Naive thymus-derived CD8-positive, alpha-beta T cell (primary cell): ENCODE measurements at regions not wholly inside any gene's neighbourhood (a gene's known extent, or its start where the extent isn't known, plus 50 kb on each side); places are given as distances from the start of the nearest gene placed in this dataset.

Source experiments
- ATAC-seq, 2 donors: fragments of 150-1000 bp; cut with Tn5 transposase in 1 of 2; sonication (Bioruptor Pico), chemical (Tn5 transposase) in 1 of 2; 1 replicate in 1 of 2; 2 replicates in 1 of 2; pipeline ENCODE4 v1.10.0; 2021; ENCODE audit warnings: mild to moderate bottlenecking in 2 of 2, moderate library complexity in 2 of 2
- POLR2A ChIA-PET: fragments of 350-600 bp; sonication (Branson Sonifier 250); formaldehyde crosslinking; loops from one replicate; lab custom pipeline; 2021; ENCODE audit warnings: antibody characterized with exemption; lab: Charles Lee
- DNase-seq, 10 donors: peaks; one replicate each; pipeline versions ENCODE4 v3.0.0 to v3.0.0-alpha.2; 2020 to 2022
- H3K27ac Mint-ChIP-seq, 10 donors: one replicate each; pipeline ENCODE4 v1.8.0; 2020 to 2022; ENCODE audit warnings: mild to moderate bottlenecking in 10 of 10, mixed read lengths in 10 of 10, moderate library complexity in 4 of 10, inconsistent platforms in 1 of 10
- H3K27me3 Mint-ChIP-seq, 5 donors: one replicate each; pipeline ENCODE4 v1.8.0; 2021 to 2022; ENCODE audit warnings: mixed read lengths in 5 of 5
- H3K36me3 Mint-ChIP-seq, 3 donors: one replicate each; pipeline ENCODE4 v1.8.0; 2020 to 2022; ENCODE audit warnings: mixed read lengths in 3 of 3, mild to moderate bottlenecking in 2 of 3, inconsistent platforms in 1 of 3
- H3K4me1 Mint-ChIP-seq, 4 donors: one replicate each; pipeline ENCODE4 v1.8.0; 2021 to 2022; ENCODE audit warnings: mixed read lengths in 4 of 4
- H3K4me3 Mint-ChIP-seq, 10 donors: one replicate each; pipeline ENCODE4 v1.8.0; 2020 to 2022; ENCODE audit warnings: mild to moderate bottlenecking in 10 of 10, mixed read lengths in 10 of 10, moderate library complexity in 6 of 10, inconsistent platforms in 1 of 10
- H3K9me3 Mint-ChIP-seq, 9 donors: one replicate each; pipeline ENCODE4 v1.8.0; 2020 to 2022; ENCODE audit warnings: mixed read lengths in 9 of 9, mild to moderate bottlenecking in 3 of 9, inconsistent platforms in 1 of 9, moderate library complexity in 1 of 9

DNA sequence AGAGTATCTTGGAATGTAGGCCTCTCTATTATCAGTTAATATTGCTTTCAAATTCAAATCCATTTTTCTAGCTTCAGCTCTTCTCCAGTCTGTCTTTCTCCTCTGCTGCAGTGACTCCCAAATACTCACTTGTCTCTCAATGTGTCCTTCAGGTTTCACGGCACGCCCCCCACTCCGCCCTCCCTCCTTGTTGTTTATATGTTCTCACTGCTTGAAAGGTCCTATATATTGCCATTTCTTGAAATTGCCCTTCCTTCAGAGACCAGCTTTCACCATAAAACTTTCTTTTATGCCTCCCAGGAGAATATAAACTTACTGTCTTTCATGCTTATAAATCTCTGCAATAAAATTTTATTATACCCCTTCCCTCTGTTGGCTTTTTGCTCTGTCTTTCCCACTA lies 668.2 kb downstream of the CCSER2 start:
- POLR2A ChIA-PET, result no interaction called here
- peaks cover 0 to 9% (median 0%) of the 10 kb centered on the region in 5 donors for H3K27me3 Mint-ChIP-seq
- no peak overlapping the region for H3K4me3 Mint-ChIP-seq
- no peak overlapping the region for H3K27ac Mint-ChIP-seq
- no peaks in the 10 kb centered on the region for H3K36me3 Mint-ChIP-seq
- H3K4me1 Mint-ChIP-seq, result no peaks in the 10 kb centered on the region
- peaks cover 0 to 3% (median 0%) of the 10 kb centered on the region in 9 donors for H3K9me3 Mint-ChIP-seq
- ATAC-seq (no peak), DNase-seq (no peak)

DNA sequence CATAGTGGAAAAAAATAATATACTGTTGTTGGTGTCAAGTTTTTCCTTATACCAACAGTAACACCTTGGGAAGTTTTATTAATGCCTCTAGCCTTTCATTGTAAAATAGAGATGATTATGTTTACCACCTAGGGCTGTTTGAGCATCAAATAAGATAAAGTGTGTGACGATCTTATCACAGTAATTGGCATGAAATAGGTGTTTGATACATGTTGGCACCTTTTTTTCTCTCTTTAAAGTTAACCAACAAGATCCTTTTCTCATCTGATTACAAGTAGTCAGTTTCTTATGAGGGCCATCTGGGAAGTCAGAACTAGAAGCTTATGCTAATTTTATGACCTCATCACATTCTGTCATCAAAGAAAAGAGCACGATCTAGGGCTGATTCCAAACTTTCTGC lies 669.5 kb downstream of the CCSER2 start:
- Mint-ChIP-seq H3K4me3 (no peak overlapping the region), H3K4me1 (no peaks in the 10 kb centered on the region), H3K27me3 (peaks cover 0 to 9% (median 0%) of the 10 kb centered on the region in 5 donors), H3K9me3 (peaks cover 0 to 3% (median 0%) of the 10 kb centered on the region in 9 donors), H3K27ac (no peak overlapping the region), H3K36me3 (no peaks in the 10 kb centered on the region)
- ATAC-seq (no peak), DNase-seq (no peak)
- POLR2A ChIA-PET, result no interaction called here

DNA sequence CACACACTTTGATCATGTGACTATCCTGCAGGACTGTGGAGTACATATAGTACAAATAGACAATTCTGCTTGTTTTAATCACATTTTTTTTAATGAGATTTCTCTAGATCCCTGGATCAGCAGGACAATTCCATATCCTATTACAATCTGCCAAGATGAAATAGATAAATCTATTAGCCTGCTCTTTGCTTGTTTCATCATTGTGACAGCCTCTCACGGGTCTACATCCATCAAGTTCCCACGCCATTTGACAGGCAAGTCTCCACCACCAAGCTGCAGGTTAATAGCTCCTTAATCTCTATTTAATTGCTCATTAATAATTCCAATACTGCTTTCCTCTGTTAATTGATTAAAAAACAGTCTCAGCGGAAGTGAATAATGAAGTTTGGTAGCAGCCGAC lies 671.5 kb downstream of the CCSER2 start:
- Mint-ChIP-seq H3K9me3 (no peaks in the 10 kb centered on the region), H3K27ac (no peak overlapping the region), H3K36me3 (no peaks in the 10 kb centered on the region), H3K4me3 (no peak overlapping the region), H3K27me3 (peaks cover 0 to 7% (median 3%) of the 10 kb centered on the region in 5 donors), H3K4me1 (no peaks in the 10 kb centered on the region)
- ATAC-seq, result no peak
- DNase-seq, result no peak
- POLR2A ChIA-PET, result no interaction called here

GRCh38 chr10:85003083-85003482 lies 674.7 kb downstream of the CCSER2 start:
- Mint-ChIP-seq H3K36me3 (no peaks in the 10 kb centered on the region), H3K4me1 (no peaks in the 10 kb centered on the region), H3K4me3 (no peak overlapping the region), H3K27ac (no peak overlapping the region), H3K9me3 (peaks cover 0 to 9% (median 0%) of the 10 kb centered on the region in 9 donors), H3K27me3 (peaks cover 0 to 7% (median 3%) of the 10 kb centered on the region in 5 donors)
- ATAC-seq, result no peak
- POLR2A ChIA-PET, result no interaction called here
- DNase-seq, result no peak

- Mint-ChIP-seq H3K9me3 (peaks cover 0 to 9% (median 0%) of the 10 kb centered on the region in 9 donors), H3K27ac (no peak overlapping the region), H3K36me3 (no peaks in the 10 kb centered on the region), H3K4me1 (no peaks in the 10 kb centered on the region), H3K27me3 (peaks cover 0 to 7% (median 2%) of the 10 kb centered on the region in 5 donors), H3K4me3 (no peak overlapping the region)
- DNase-seq (no peak), ATAC-seq (no peak)
- POLR2A ChIA-PET, result no interaction called here
Measured at GRCh38 chr10:85008488-85009184, 680.2 kb downstream of the CCSER2 start.

- Mint-ChIP-seq H3K27me3 (peaks cover 0 to 9% (median 0%) of the 10 kb centered on the region in 5 donors), H3K9me3 (peaks cover 0 to 3% (median 0%) of the 10 kb centered on the region in 9 donors), H3K36me3 (no peaks in the 10 kb centered on the region), H3K27ac (no peak overlapping the region), H3K4me3 (no peak overlapping the region), H3K4me1 (no peaks in the 10 kb centered on the region)
- ATAC-seq, result no peak
- no peak for DNase-seq
- POLR2A ChIA-PET, result no interaction called here
Measured at GRCh38 chr10:85012305-85012704, 683.9 kb downstream of the CCSER2 start.

- ATAC-seq, result no peak
- POLR2A ChIA-PET, result no interaction called here
- no peak for DNase-seq
- Mint-ChIP-seq H3K4me3 (no peak overlapping the region), H3K27me3 (no peaks in the 10 kb centered on the region), H3K4me1 (no peaks in the 10 kb centered on the region), H3K27ac (no peak overlapping the region), H3K36me3 (peaks cover 0 to 5% (median 0%) of the 10 kb centered on the region in 3 donors), H3K9me3 (peaks cover 0 to 33% (median 10%) of the 10 kb centered on the region in 9 donors)
Measured at GRCh38 chr10:85026878-85027467, 698.6 kb downstream of the CCSER2 start.

DNA sequence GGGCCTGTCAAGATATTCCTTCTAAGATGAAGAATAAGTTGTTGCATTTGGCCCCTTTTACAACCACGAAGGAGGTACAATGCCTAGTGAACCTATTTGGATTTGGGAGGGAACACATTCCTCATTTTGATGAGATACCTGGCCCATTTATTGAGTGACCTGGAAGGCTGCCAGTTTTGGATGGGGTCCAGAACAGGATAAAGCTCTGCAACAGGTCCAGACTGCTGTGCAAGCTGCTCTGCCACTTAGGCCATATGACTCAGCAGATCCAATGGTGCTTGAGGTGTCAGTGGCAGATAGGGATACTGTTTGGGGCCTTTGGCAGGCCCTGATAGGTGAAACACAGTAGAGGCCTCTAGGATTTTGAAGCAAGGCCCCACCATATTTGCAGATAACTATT lies 704.6 kb downstream of the CCSER2 start:
- POLR2A ChIA-PET, result no interaction called here
- Mint-ChIP-seq H3K27me3 (no peaks in the 10 kb centered on the region), H3K4me3 (no peak overlapping the region), H3K27ac (no peak overlapping the region), H3K9me3 (peaks cover 0 to 24% (median 8%) of the 10 kb centered on the region in 9 donors), H3K4me1 (no peaks in the 10 kb centered on the region), H3K36me3 (peaks cover 0 to 13% (median 0%) of the 10 kb centered on the region in 3 donors)
- ATAC-seq (no peak), DNase-seq (no peak)

GRCh38 chr10:85036661-85037060 lies 708.3 kb downstream of the CCSER2 start:
- Mint-ChIP-seq H3K27ac (no peak overlapping the region), H3K36me3 (peaks cover 0 to 16% (median 0%) of the 10 kb centered on the region in 3 donors), H3K4me3 (no peak overlapping the region), H3K27me3 (no peaks in the 10 kb centered on the region), H3K9me3 (peaks cover 9 to 25% (median 19%) of the 10 kb centered on the region in 9 donors), H3K4me1 (no peaks in the 10 kb centered on the region)
- POLR2A ChIA-PET, result no interaction called here
- ATAC-seq, result no peak
- DNase-seq, result no peak

- no peak overlapping the region for H3K27ac Mint-ChIP-seq
- no peaks in the 10 kb centered on the region for H3K4me1 Mint-ChIP-seq
- no peak overlapping the region for H3K4me3 Mint-ChIP-seq
- H3K27me3 Mint-ChIP-seq, result no peaks in the 10 kb centered on the region
- peaks cover 10 to 41% (median 23%) of the 10 kb centered on the region in 9 donors for H3K9me3 Mint-ChIP-seq
- DNase-seq (no peak), ATAC-seq (no peak)
- POLR2A ChIA-PET, result no interaction called here
- peaks cover 0 to 17% (median 0%) of the 10 kb centered on the region in 3 donors for H3K36me3 Mint-ChIP-seq
Measured at GRCh38 chr10:85039311-85039710, 710.9 kb downstream of the CCSER2 start.

GRCh38 chr10:85043207-85043606 lies 714.8 kb downstream of the CCSER2 start:
- Mint-ChIP-seq H3K4me3 (no peak overlapping the region), H3K9me3 (peaks cover 8 to 48% (median 27%) of the 10 kb centered on the region in 9 donors)

GRCh38 chr10:85045046-85045445 lies 716.7 kb downstream of the CCSER2 start:
- Mint-ChIP-seq H3K9me3 (peaks cover 8 to 35% (median 18%) of the 10 kb centered on the region in 9 donors), H3K4me3 (no peak overlapping the region), H3K27me3 (no peaks in the 10 kb centered on the region), H3K36me3 (peaks cover 0 to 12% (median 0%) of the 10 kb centered on the region in 3 donors), H3K4me1 (no peaks in the 10 kb centered on the region), H3K27ac (no peak overlapping the region)
- POLR2A ChIA-PET, result no interaction called here
- DNase-seq, result no peak
- no peak for ATAC-seq

More at GRCh38 chr10:85043207-85043606, 714.8 kb downstream of the CCSER2 start:
- POLR2A ChIA-PET, result no interaction called here
- Mint-ChIP-seq H3K36me3 (peaks cover 0 to 21% (median 0%) of the 10 kb centered on the region in 3 donors), H3K27me3 (no peaks in the 10 kb centered on the region), H3K27ac (no peak overlapping the region), H3K4me1 (no peaks in the 10 kb centered on the region)
- DNase-seq (no peak), ATAC-seq (no peak)

- peaks cover 0 to 30% (median 7%) of the 10 kb centered on the region in 9 donors for H3K9me3 Mint-ChIP-seq
- no peak overlapping the region for H3K4me3 Mint-ChIP-seq
- POLR2A ChIA-PET, result no interaction called here
- peaks cover 0 to 12% (median 0%) of the 10 kb centered on the region in 3 donors for H3K36me3 Mint-ChIP-seq
- DNase-seq (no peak), ATAC-seq (no peak)
- no peaks in the 10 kb centered on the region for H3K27me3 Mint-ChIP-seq
- no peak overlapping the region for H3K27ac Mint-ChIP-seq
- no peaks in the 10 kb centered on the region for H3K4me1 Mint-ChIP-seq
Measured at GRCh38 chr10:85047170-85047834, 718.9 kb downstream of the CCSER2 start.
